HG02885 (cell line): ENCODE measurements at regions not wholly inside any gene's neighbourhood (a gene's known extent, or its start where the extent isn't known, plus 50 kb on each side); places are given as distances from the start of the nearest gene placed in this dataset.

Source experiments
- ATAC-seq: cut with Tn5 transposase; IDR thresholded peaks from one replicate; pipeline ENCODE4 v1.9.1; 2021; ENCODE audit warnings: mild to moderate bottlenecking; ENCODE audit not compliant: unreplicated experiment, poor library complexity

GRCh38 chr5:167688341-167689130, 602.9 kb upstream of the WWC1 start:
- ATAC-seq, result no peak

- ATAC-seq, result no peak
These were observed 596.9 kb upstream of the WWC1 start for GRCh38 chr5:167694325-167695147.

GRCh38 chr5:167696558-167697314, 594.7 kb upstream of the WWC1 start:
- no peak for ATAC-seq

GRCh38 chr5:167699432-167699831, 592.0 kb upstream of the WWC1 start:
- peak; percentile 53 for ATAC-seq

GRCh38 chr5:167701051-167701450, 590.4 kb upstream of the WWC1 start:
- no peak for ATAC-seq

GRCh38 chr5:167702014-167702413, 589.4 kb upstream of the WWC1 start:
- ATAC-seq, result no peak

GRCh38 chr5:167708449-167708848, 583.0 kb upstream of the WWC1 start:
- no peak for ATAC-seq

- peak; percentile 85 for ATAC-seq
These were observed 581.8 kb upstream of the WWC1 start for GRCh38 chr5:167709625-167710024.

GRCh38 chr5:167710444-167711073, 580.9 kb upstream of the WWC1 start:
- no peak for ATAC-seq

- no peak for ATAC-seq
These were observed 578.4 kb upstream of the WWC1 start for GRCh38 chr5:167712986-167713585.

- ATAC-seq, result no peak
These were observed 577.5 kb upstream of the WWC1 start for GRCh38 chr5:167713896-167714295.

- no peak for ATAC-seq
These were observed 575.2 kb upstream of the WWC1 start for GRCh38 chr5:167716126-167716775.

- no peak for ATAC-seq
These were observed 571.2 kb upstream of the WWC1 start for GRCh38 chr5:167720259-167720658.

- ATAC-seq, result no peak
These were observed 570.7 kb upstream of the WWC1 start for GRCh38 chr5:167720676-167721260.

GRCh38 chr5:167721926-167722440, 569.5 kb upstream of the WWC1 start:
- ATAC-seq, result no peak

GRCh38 chr5:167723254-167723871, 568.1 kb upstream of the WWC1 start:
- peak; percentile 99 for ATAC-seq

- ATAC-seq, result no peak
These were observed 566.2 kb upstream of the WWC1 start for GRCh38 chr5:167725264-167725663.

- ATAC-seq, result no peak
These were observed 565.7 kb upstream of the WWC1 start for GRCh38 chr5:167725741-167726140.
